HG03575 (cell line): ENCODE measurements at regions not wholly inside any gene's neighbourhood (a gene's known extent, or its start where the extent isn't known, plus 50 kb on each side); places are given as distances from the start of the nearest gene placed in this dataset.

Experiments used
- ATAC-seq: cut with Tn5 transposase; IDR thresholded peaks from one replicate; pipeline ENCODE4 v1.9.1; 2021; ENCODE audit not compliant: unreplicated experiment, insufficient number of reproducible peaks, low FRiP score; ENCODE audit errors: extremely low read depth

GRCh38 chr20:10853731-10854130, 179.9 kb upstream of the JAG1 start:
- no peak for ATAC-seq

DNA sequence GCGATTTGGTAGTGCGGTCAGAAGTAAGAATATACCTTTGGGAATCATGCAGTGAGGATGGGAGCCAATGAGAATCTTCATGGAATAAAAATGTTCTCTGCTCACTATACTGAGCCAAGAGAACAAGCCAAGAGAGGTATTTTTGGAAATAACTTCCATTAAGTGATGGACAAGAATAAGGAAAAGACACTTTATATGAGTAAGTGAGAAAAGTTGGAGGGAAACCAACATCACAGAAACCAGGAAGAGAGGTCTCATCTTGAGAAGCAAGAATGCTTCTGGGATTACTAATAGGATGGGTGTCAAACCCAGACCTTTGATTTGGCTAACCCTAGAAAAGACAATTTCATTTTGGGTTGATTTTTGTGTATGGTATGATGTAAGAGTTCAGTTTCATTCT, 181.2 kb upstream of the JAG1 start:
- ATAC-seq: no peak

GRCh38 chr20:10855778-10856177, 182.0 kb upstream of the JAG1 start:
- ATAC-seq: no peak

DNA sequence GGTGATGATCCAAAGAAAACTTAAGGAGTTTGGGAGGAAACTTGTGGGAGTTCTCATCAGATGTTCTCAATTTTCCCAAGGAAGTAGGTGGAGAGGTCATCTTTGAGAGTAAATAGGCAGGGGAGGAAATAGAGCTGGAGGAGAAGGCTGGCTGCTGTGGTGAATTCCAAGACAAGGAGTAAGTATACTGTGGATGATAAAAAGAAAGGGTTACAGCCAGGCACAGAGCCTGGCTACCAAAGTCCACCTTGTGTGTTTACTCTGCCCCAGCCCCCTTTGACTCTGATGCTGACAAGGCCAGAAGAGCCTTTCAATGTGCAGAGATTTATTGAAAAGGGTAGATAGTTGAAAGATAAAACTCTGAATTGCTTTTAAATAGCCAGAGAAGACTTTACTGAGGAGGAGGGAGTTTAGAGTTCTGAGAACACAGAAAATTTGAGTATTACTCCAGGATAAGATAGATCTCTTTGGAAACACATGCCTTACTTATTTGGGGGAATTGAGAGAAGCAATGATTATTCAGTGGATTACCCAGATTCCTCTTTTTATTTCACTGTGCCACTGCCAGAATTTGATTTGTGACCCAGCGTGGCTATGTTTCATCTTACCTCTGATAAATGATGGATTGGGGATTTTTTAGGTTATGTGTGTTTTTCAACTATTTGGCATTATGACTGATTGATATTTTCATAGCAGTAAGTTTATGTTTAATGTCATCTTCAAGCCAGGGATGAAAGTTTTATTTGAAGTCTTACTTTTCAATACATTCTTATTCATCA, 182.6 kb upstream of the JAG1 start:
- no peak for ATAC-seq

DNA sequence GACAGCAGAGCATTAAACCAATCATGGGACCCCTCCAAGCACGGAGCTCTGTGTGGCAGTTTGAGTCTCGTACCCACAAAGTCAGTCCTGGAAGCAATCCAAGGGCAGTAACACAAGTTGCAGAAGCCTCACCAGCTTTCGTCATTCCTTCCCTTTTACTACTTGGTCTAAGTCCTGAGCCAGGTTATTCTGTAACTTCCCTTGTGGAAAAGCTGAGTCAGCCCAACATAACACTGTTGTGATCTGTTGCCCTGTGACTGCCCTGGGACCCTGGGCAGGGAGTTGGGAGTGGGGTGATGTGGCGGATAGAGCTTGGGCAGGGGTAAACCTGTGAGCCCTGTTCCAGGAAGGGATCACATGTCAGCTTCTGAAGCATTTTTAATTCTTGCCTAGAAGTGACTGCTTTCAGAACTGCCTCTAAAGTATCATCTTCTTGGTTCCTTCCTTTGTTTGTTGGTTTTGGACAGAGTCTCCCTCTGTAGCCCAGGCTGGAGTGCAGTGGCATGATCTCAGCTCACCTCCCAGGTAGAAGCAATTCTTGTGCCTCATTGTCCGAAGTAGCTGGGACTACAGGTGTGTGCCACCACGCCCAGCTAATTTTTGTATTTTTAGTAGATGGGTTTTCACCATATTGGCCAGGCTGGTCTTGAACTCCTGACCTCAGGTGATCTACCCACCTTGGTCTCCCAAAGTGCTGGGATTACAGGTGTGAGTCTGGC, 183.7 kb upstream of the JAG1 start:
- ATAC-seq: no peak

DNA sequence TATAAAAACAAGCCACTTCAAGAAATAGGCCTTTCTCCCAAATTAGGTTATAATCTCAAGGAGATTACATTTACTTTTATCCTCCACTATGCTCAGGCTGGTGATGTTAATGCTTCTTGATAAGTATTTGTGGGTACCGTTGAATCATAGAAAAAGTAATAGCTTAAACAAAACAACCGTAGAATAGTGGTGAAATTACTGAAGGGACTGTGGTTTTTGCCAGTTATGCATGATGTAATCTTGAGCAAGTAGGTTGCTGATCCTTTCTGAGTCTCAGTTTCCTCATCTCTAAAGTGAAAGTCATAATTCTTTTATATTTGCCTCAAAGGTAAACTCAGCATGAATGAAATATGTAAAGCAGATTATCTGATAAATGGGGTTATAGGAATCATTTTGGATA, 187.3 kb upstream of the JAG1 start:
- ATAC-seq: no peak

GRCh38 chr20:10861619-10862018, 187.8 kb upstream of the JAG1 start:
- ATAC-seq: no peak

GRCh38 chr20:10863337-10864060, 189.7 kb upstream of the JAG1 start:
- no peak for ATAC-seq

DNA sequence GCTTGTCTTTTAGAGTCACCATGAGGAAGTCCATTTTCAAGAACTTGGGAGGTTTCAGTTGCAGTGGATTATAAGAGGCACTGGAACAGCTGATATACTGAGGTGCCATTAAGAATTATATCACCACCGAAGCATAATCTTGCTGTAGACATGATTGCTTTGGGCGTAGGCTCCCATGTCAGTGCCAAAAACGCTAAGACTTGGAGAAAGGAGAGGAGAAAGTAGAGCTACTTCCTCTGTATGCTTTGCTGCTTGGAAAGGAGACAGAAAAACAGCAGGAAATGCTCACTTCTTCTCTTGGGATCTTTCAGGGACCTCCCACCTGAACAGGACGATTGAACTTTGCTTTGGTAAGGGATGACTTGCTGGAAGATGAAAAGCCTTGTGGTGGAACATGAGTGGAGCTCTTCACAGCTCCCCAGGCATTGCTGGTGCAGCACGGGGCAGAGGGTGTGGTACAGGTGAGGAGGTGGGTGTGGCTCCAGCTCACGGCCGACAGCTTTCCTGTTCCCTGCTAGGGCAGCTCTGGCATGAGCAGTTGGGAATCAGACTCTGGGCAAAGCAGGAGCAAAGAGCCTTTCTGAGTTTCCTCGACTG, 190.4 kb upstream of the JAG1 start:
- no peak for ATAC-seq

DNA sequence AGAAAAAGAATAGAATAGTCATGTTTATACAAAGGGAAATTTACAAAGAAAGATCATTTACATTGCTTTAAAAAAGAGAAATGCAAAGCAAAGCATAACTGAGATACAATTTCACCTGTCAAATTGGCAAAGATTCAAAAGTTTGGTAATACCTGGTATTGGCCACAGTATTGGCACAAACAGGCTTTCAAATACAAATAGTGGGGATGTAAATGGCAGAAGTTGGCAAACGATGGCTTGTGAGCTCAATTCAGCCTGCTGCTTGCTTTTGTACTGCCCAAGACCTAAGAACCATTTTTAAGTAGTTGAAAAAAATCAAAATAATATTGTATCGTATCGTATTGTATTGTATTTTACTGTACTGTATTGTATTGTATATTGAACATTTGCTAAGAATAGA, 194.5 kb upstream of the JAG1 start:
- no peak for ATAC-seq

- ATAC-seq: no peak
Observed at GRCh38 chr20:10873026-10873425, 199.2 kb upstream of the JAG1 start.

GRCh38 chr20:10875653-10876052, 201.9 kb upstream of the JAG1 start:
- ATAC-seq: no peak

- ATAC-seq: no peak
Observed at GRCh38 chr20:10876558-10876957, 202.8 kb upstream of the JAG1 start.

DNA sequence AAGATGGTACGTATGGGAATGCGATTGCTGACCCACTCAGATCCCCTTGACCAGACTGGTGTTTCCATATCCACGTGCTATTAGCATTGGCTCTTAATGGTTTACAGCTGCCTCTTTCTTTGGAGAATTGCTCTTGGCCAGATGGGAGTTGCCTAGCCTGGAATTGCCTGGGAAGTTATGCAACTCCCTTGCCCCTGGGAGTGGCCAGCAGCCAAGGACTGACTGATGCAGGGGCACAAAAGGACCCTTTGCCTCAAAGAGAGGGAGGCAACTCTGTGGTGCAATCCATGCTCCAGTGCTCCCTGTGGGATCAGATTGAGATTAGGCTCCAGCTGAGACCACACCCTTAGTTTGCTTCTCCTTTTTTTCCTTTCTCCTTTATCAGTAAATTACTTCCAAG, 203.5 kb upstream of the JAG1 start:
- no peak for ATAC-seq

DNA sequence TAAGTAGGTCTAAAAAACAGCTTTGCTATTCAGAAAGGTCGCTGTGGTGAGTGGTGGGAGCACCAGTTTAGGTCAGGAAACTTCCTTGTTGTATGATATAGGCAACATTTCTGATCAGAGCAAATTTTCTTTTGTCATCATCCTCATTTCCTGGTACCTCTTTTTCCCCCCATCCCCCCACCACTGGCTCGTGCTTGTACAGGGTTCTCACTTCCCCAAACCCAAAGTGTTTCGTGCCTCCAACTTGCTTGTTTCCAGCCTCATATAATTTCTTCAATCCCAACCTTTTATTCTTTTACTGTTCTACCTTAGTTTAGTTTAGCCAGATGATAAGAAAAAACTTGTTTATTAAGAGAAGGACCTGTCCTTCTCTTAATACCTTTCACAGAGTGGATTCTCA, 209.4 kb upstream of the JAG1 start:
- ATAC-seq: no peak

GRCh38 chr20:10893321-10893720, 219.5 kb upstream of the JAG1 start:
- no peak for ATAC-seq

GRCh38 chr20:10897336-10897735, 223.5 kb upstream of the JAG1 start:
- ATAC-seq: no peak

DNA sequence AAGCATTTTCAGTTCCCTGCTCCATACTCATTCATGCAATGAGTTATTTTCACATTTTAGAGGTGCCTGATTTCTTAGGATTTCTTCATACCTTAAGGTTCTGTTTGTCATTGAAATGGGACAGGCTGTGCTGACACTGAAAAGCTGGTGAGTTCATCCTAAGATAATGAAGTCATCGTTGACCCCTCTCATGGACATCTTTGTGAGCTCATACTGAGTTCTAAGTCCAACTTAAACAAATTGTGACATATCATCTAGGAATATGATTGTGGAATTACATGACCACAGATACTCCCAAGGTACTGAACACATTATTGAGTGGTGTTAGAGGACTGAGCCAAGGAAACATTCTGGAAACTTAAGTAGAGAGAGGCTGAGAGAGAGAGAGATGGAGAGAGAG, 224.8 kb upstream of the JAG1 start:
- ATAC-seq: no peak

DNA sequence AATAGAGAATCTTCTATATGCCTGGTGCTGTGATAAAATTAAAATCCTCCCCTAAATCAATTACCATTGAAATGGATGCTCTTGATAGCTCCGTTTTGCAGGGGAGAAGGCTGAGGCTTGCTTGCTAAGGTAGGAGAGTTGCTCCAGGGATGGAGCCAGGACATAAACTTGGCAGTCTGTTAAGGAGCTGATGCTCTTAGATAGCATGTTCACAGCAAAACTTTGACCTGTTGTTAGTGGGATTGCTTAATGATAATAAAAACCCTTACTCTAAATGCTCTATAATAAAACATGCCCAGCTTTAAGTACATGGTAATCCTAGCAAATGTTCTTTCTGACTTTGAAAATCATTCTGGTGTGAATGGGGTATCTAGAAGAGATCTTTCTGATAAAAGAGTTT, 228.4 kb upstream of the JAG1 start:
- ATAC-seq: no peak
